ENCODE measurements at regions not wholly inside any gene's neighbourhood (a gene's known extent, or its start where the extent isn't known, plus 50 kb on each side); places are given as distances from the start of the nearest gene placed in this dataset.

DNA sequence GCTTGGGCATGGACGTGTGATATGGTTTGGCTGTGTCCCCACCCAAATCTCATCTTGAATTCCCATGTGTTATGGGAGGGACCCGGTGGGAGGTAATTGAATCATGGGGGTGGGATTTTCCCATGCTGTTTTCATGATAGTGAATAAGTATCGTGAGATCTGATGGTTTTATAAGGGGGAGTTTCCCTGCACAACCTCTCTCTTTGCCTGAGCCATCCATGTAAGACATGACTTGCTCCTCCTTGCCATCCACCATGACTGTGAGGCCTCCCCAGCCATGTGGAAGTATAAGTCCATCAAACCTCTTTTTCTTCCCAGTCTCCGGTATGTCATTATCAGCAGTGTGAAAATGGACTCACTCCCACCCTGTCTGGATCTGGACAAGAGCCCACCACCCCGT lies 393.4 kb downstream of the SEC14L1 start:
- TF ChIP-seq, protein P1, sequence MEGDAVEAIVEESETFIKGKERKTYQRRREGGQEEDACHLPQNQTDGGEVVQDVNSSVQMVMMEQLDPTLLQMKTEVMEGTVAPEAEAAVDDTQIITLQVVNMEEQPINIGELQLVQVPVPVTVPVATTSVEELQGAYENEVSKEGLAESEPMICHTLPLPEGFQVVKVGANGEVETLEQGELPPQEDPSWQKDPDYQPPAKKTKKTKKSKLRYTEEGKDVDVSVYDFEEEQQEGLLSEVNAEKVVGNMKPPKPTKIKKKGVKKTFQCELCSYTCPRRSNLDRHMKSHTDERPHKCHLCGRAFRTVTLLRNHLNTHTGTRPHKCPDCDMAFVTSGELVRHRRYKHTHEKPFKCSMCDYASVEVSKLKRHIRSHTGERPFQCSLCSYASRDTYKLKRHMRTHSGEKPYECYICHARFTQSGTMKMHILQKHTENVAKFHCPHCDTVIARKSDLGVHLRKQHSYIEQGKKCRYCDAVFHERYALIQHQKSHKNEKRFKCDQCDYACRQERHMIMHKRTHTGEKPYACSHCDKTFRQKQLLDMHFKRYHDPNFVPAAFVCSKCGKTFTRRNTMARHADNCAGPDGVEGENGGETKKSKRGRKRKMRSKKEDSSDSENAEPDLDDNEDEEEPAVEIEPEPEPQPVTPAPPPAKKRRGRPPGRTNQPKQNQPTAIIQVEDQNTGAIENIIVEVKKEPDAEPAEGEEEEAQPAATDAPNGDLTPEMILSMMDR (IDR thresholded peaks at IDR 0.05; ENCODE audit: low read depth, low read length), result no peak
- no peak for TF ChIP-seq EZH2phosphoT487 (IDR thresholded peaks at IDR 0.05; ENCODE audit: low read depth)

Data from OCI-LY3 (cell line).